Endodermal cell (in vitro differentiated cells): ENCODE measurements at regions not wholly inside any gene's neighbourhood (a gene's known extent, or its start where the extent isn't known, plus 50 kb on each side); places are given as distances from the start of the nearest gene placed in this dataset.

Experiments
- DNase-seq: peaks from one replicate; pipeline ENCODE4 v3.0.0-alpha.2; 2017
- H3K27ac ChIP-seq: 2 replicates; pipeline ENCODE4 v1.5.1; 2013; ENCODE audit warnings: mild to moderate bottlenecking, low read depth, low read length, moderate library complexity
- H3K27me3 ChIP-seq: 2 replicates; pipeline ENCODE4 v1.6.1; 2013; ENCODE audit warnings: mild to moderate bottlenecking, low read length, moderate library complexity; ENCODE audit not compliant: insufficient read depth, control insufficient read depth, poor library complexity, severe bottlenecking
- H3K36me3 ChIP-seq: 2 replicates; pipeline ENCODE4 v1.7.0; 2013; ENCODE audit warnings: mild to moderate bottlenecking, low read length, moderate library complexity; ENCODE audit not compliant: control insufficient read depth, insufficient read depth
- H3K4me1 ChIP-seq: one replicate; pipeline ENCODE4 v1.7.0; 2013; ENCODE audit warnings: low read length; ENCODE audit not compliant: control insufficient read depth, insufficient read depth
- H3K4me3 ChIP-seq: 2 replicates; pipeline ENCODE4 v1.5.1; 2013; ENCODE audit warnings: mild to moderate bottlenecking, low read length, moderate library complexity
- H3K9ac ChIP-seq: 2 replicates; pipeline ENCODE4 v1.6.1; 2013; ENCODE audit warnings: mild to moderate bottlenecking, low read length, moderate library complexity; ENCODE audit not compliant: poor library complexity, severe bottlenecking; ENCODE audit errors: extremely low read depth
- H3K9me3 ChIP-seq: 2 replicates; pipeline ENCODE4 v1.6.1; 2013; ENCODE audit warnings: mild to moderate bottlenecking, low read length, moderate library complexity; ENCODE audit not compliant: control insufficient read depth
- H3K27ac Mint-ChIP-seq: 2 replicates; pipeline ENCODE4 v1.8.0; 2020; ENCODE audit warnings: mixed read lengths
- H3K27me3 Mint-ChIP-seq: 2 replicates; pipeline ENCODE4 v1.8.0; 2021; ENCODE audit warnings: mild to moderate bottlenecking, mixed read lengths; ENCODE audit not compliant: insufficient read depth
- H3K36me3 Mint-ChIP-seq: 2 replicates; pipeline ENCODE4 v1.8.0; 2020; ENCODE audit warnings: low read depth, mixed read lengths
- H3K4me1 Mint-ChIP-seq: 2 replicates; pipeline ENCODE4 v1.8.0; 2020; ENCODE audit warnings: mixed read lengths
- H3K4me3 Mint-ChIP-seq: 2 replicates; pipeline ENCODE4 v1.8.0; 2020; ENCODE audit warnings: mild to moderate bottlenecking, moderate library complexity, mixed read lengths
- H3K9me3 Mint-ChIP-seq: 2 replicates; pipeline ENCODE4 v1.8.0; 2020; ENCODE audit warnings: mild to moderate bottlenecking, mixed read lengths
- CTCF ChIP-seq: fragments of 200-600 bp; sonication (generic); conservative IDR thresholded peaks from 2 replicates; pipeline ENCODE4 v1.5.0; 2021; ENCODE audit warnings: antibody characterized with exemption, mild to moderate bottlenecking
- WGBS, 2 experiments: methylation state at CpG; one replicate each; pipeline versions ENCODE4 v1.1.5 to v1.1.7; 2013; ENCODE audit warnings: missing lambda C conversion rate in 2 of 2, mixed read lengths in 1 of 2; ENCODE audit not compliant: insufficient coverage in 1 of 2, insufficient read length in 1 of 2; 5-methylcytosine and 5-hydroxymethylcytosine counted together

- H3K4me3 ChIP-seq = no peak overlapping the region
- H3K27ac ChIP-seq = no peak overlapping the region
- no peaks in the 10 kb centered on the region for H3K27me3 ChIP-seq
- Mint-ChIP-seq H3K9me3 (no peaks in the 10 kb centered on the region), H3K4me3 (no peak overlapping the region), H3K27me3 (peaks cover 17% of the 10 kb centered on the region), H3K27ac (no peak overlapping the region), H3K36me3 (no peaks in the 10 kb centered on the region), H3K4me1 (peaks cover 10% of the 10 kb centered on the region)
- no peak for TF ChIP-seq CTCF
- no peaks in the 10 kb centered on the region for H3K9me3 ChIP-seq
- H3K36me3 ChIP-seq = no peaks in the 10 kb centered on the region
- 88 to 89% methylated on average over 6 of the region's 6 CpGs for WGBS, 2 experiments
- H3K4me1 ChIP-seq = no peaks in the 10 kb centered on the region
- no peak for DNase-seq
- H3K9ac ChIP-seq = no peak overlapping the region
Measured at GRCh38 chr6:16056263-16056870, 72.5 kb upstream of the MYLIP start.

- Histone ChIP-seq H3K9ac (no peak overlapping the region), H3K4me1 (no peaks in the 10 kb centered on the region), H3K9me3 (no peaks in the 10 kb centered on the region), H3K4me3 (no peak overlapping the region), H3K27me3 (no peaks in the 10 kb centered on the region), H3K27ac (no peak overlapping the region), H3K36me3 (no peaks in the 10 kb centered on the region)
- Mint-ChIP-seq H3K9me3 (no peaks in the 10 kb centered on the region), H3K4me1 (peaks cover 10% of the 10 kb centered on the region), H3K4me3 (no peak overlapping the region), H3K36me3 (no peaks in the 10 kb centered on the region), H3K27ac (no peak overlapping the region), H3K27me3 (peaks cover 17% of the 10 kb centered on the region)
- WGBS, 2 experiments = 83 to 85% methylated on average over 2 to 4 of the region's 4 CpGs
- DNase-seq = no peak
- TF ChIP-seq CTCF = no peak
Measured at GRCh38 chr6:16055852-16056251, 73.0 kb upstream of the MYLIP start.

- no peak overlapping the region for H3K9ac ChIP-seq
- H3K4me3 ChIP-seq = no peak overlapping the region
- no peak overlapping the region for H3K27ac ChIP-seq
- H3K36me3 ChIP-seq = no peaks in the 10 kb centered on the region
- no peaks in the 10 kb centered on the region for H3K9me3 Mint-ChIP-seq
- no peaks in the 10 kb centered on the region for H3K36me3 Mint-ChIP-seq
- H3K9me3 ChIP-seq = no peaks in the 10 kb centered on the region
- no peaks in the 10 kb centered on the region for H3K27me3 Mint-ChIP-seq
- H3K27me3 ChIP-seq = no peaks in the 10 kb centered on the region
- H3K4me1 Mint-ChIP-seq = no peaks in the 10 kb centered on the region
- no peak overlapping the region for H3K27ac Mint-ChIP-seq
- no peaks in the 10 kb centered on the region for H3K4me1 ChIP-seq
- DNase-seq = no peak
- no peak overlapping the region for H3K4me3 Mint-ChIP-seq
- TF ChIP-seq CTCF = no peak
Measured at GRCh38 chr6:16049168-16049567, 79.7 kb upstream of the MYLIP start.
